ENCODE measurements at regions not wholly inside any gene's neighbourhood (a gene's known extent, or its start where the extent isn't known, plus 50 kb on each side); places are given as distances from the start of the nearest gene placed in this dataset.

GRCh38 chr7:114155116-114156110, 236.6 kb upstream of the PPP1R3A start:
- intact Hi-C loops (cut with micrococcal nuclease): no loop called here
- H3K27me3 ChIP-seq (ENCODE audit: control insufficient read depth in 2 of 2, insufficient read depth in 2 of 2, low read length in 2 of 2): no peaks in the 10 kb centered on the region
- Mint-ChIP-seq H3K9me3 (peaks cover 0 to 4% (median 0%) of the 10 kb centered on the region in 7 donors), H3K27ac (no peak overlapping the region), H3K4me3 (no peak overlapping the region), H3K4me1 (no peaks in the 10 kb centered on the region), H3K36me3 (no peaks in the 10 kb centered on the region), H3K27me3 (ENCODE audit: low read depth in 3 of 3) (peaks cover 0 to 3% (median 0%) of the 10 kb centered on the region in 3 donors)
- no peaks in the 10 kb centered on the region for H3K79me2 ChIP-seq (ENCODE audit: insufficient read depth, low read length)
- H3K36me3 ChIP-seq (replicated peaks in 1 of 2; ENCODE audit: control insufficient read depth in 1 of 2, insufficient read depth in 2 of 2, low read length in 2 of 2): no peaks in the 10 kb centered on the region
- H3K9me3 ChIP-seq (replicated peaks in 1 of 2; ENCODE audit: control insufficient read depth in 1 of 2, insufficient read depth in 1 of 2, low read length in 2 of 2): no peaks in the 10 kb centered on the region
- no peak for DNase-seq
- no peaks in the 10 kb centered on the region for H4K20me1 ChIP-seq (ENCODE audit: insufficient read depth, low read length)
- no peak overlapping the region for H2AFZ ChIP-seq (ENCODE audit: insufficient read depth, low read depth, low read length, poor library complexity, severe bottlenecking)
- H3K4me2 ChIP-seq (replicated peaks; ENCODE audit: extremely low read depth, low read length, poor library complexity, severe bottlenecking): no peak overlapping the region
- no peak overlapping the region for H3K4me3 ChIP-seq (replicated peaks in 1 of 3; ENCODE audit: low read depth in 2 of 3, low read length in 3 of 3)
- H3K27ac ChIP-seq (ENCODE audit: low read depth in 1 of 2, low read length in 2 of 2): no peak overlapping the region
- no peak for TF ChIP-seq CTCF (IDR thresholded peaks at IDR 0.05)
- H3K9ac ChIP-seq (ENCODE audit: insufficient read depth, low read length, poor library complexity, severe bottlenecking): no peak overlapping the region
- 94% methylated on average over 2 of the region's 9 CpGs for WGBS (ENCODE audit: insufficient coverage)
- no peaks in the 10 kb centered on the region for H3K4me1 ChIP-seq (ENCODE audit: control insufficient read depth in 1 of 2, insufficient read depth in 2 of 2, low read length in 2 of 2)

GRCh38 chr7:114153700-114154099, 234.9 kb upstream of the PPP1R3A start:
- no peak overlapping the region for H2AFZ ChIP-seq (ENCODE audit: insufficient read depth, low read depth, low read length, poor library complexity, severe bottlenecking)
- H4K20me1 ChIP-seq (ENCODE audit: insufficient read depth, low read length): no peaks in the 10 kb centered on the region
- no peak overlapping the region for H3K4me3 ChIP-seq (replicated peaks in 1 of 3; ENCODE audit: low read depth in 2 of 3, low read length in 3 of 3)
- Mint-ChIP-seq H3K27me3 (ENCODE audit: low read depth in 3 of 3) (peaks cover 0 to 2% (median 0%) of the 10 kb centered on the region in 3 donors), H3K9me3 (peaks cover 0 to 3% (median 0%) of the 10 kb centered on the region in 7 donors), H3K36me3 (no peaks in the 10 kb centered on the region), H3K4me3 (no peak overlapping the region), H3K4me1 (no peaks in the 10 kb centered on the region), H3K27ac (no peak overlapping the region)
- no peak overlapping the region for H3K4me2 ChIP-seq (replicated peaks; ENCODE audit: extremely low read depth, low read length, poor library complexity, severe bottlenecking)
- intact Hi-C loops (cut with micrococcal nuclease): no loop called here
- no peaks in the 10 kb centered on the region for H3K4me1 ChIP-seq (ENCODE audit: control insufficient read depth in 1 of 2, insufficient read depth in 2 of 2, low read length in 2 of 2)
- no peak for DNase-seq
- no peak overlapping the region for H3K9ac ChIP-seq (ENCODE audit: insufficient read depth, low read length, poor library complexity, severe bottlenecking)
- H3K79me2 ChIP-seq (ENCODE audit: insufficient read depth, low read length): no peaks in the 10 kb centered on the region
- H3K27me3 ChIP-seq (ENCODE audit: control insufficient read depth in 2 of 2, insufficient read depth in 2 of 2, low read length in 2 of 2): no peaks in the 10 kb centered on the region
- no peak overlapping the region for H3K27ac ChIP-seq (ENCODE audit: low read depth in 1 of 2, low read length in 2 of 2)
- no peak for TF ChIP-seq CTCF (IDR thresholded peaks at IDR 0.05)
- no peaks in the 10 kb centered on the region for H3K9me3 ChIP-seq (replicated peaks in 1 of 2; ENCODE audit: control insufficient read depth in 1 of 2, insufficient read depth in 1 of 2, low read length in 2 of 2)
- H3K36me3 ChIP-seq (replicated peaks in 1 of 2; ENCODE audit: control insufficient read depth in 1 of 2, insufficient read depth in 2 of 2, low read length in 2 of 2): no peaks in the 10 kb centered on the region
